ENCODE measurements at regions not wholly inside any gene's neighbourhood (a gene's known extent, or its start where the extent isn't known, plus 50 kb on each side); places are given as distances from the start of the nearest gene placed in this dataset.

- DNase-seq (ENCODE audit: low read depth, low spot score) = peak; percentile 39
These were observed 65.8 kb upstream of the MED4 start for GRCh38 chr13:48160606-48161278.

More at GRCh38 chr13:48160606-48161278, 65.8 kb upstream of the MED4 start:
- no peak overlapping the region for H3K27ac ChIP-seq (ENCODE audit: insufficient read depth, low read depth, low read length)
- peak overlapping the region; percentile 3 for H2AFZ ChIP-seq (ENCODE audit: low read depth, low read length)
- H3K9me1 ChIP-seq (replicated peaks; ENCODE audit: control insufficient read depth, extremely low read depth, insufficient read depth, low read length) = no peaks in the 10 kb centered on the region
- H3K9me3 ChIP-seq (replicated peaks; ENCODE audit: control insufficient read depth, insufficient read depth, low read length) = no peaks in the 10 kb centered on the region
- ChIA-PET CTCF (no interaction called here), POLR2A (no interaction called here)
- H3K36me3 ChIP-seq (ENCODE audit: control insufficient read depth in 2 of 2, extremely low read depth in 1 of 2, insufficient read depth in 2 of 2, low read length in 2 of 2) = no peaks in the 10 kb centered on the region
- FAIRE-seq = no peak
- intact Hi-C loops (cut with micrococcal nuclease) = no loop called here
- H3K79me2 ChIP-seq (ENCODE audit: control insufficient read depth, insufficient read depth, low read length) = no peaks in the 10 kb centered on the region
- H3K4me2 ChIP-seq (ENCODE audit: insufficient read depth, low read length) = no peak overlapping the region
- H3K4me1 ChIP-seq (ENCODE audit: control insufficient read depth, extremely low read depth, insufficient read depth, low read length) = peaks cover 23% of the 10 kb centered on the region
- no TSS peak for BruUV-seq (replicated peaks)
- H3K27me3 ChIP-seq (ENCODE audit: control insufficient read depth in 2 of 2, insufficient read depth in 2 of 2, low read length in 2 of 2) = no peaks in the 10 kb centered on the region
- no peaks in the 10 kb centered on the region for H4K20me1 ChIP-seq (replicated peaks; ENCODE audit: control insufficient read depth, extremely low read depth, insufficient read depth, low read length)
- TF ChIP-seq MAX (IDR thresholded peaks at IDR 0.05; ENCODE audit: insufficient read depth, insufficient read length) = no peak
- no peak for TF ChIP-seq GATA2 (IDR thresholded peaks at IDR 0.05; ENCODE audit: insufficient read depth, insufficient read length, low read depth, low read length)
- TF ChIP-seq EZH2 (IDR thresholded peaks at IDR 0.05; ENCODE audit: borderline replicate concordance, low read depth, low read length, severe bottlenecking) = no peak
- TF ChIP-seq FOS (IDR thresholded peaks at IDR 0.05; ENCODE audit: borderline replicate concordance, insufficient read depth, low read length) = no peak
- no peak for TF ChIP-seq JUN (IDR thresholded peaks at IDR 0.05; ENCODE audit: borderline replicate concordance, insufficient read depth, insufficient read length, low read depth)
- TF ChIP-seq MYC (IDR thresholded peaks at IDR 0.05; ENCODE audit: low read depth, low read length) = no peak
- no peak for TF ChIP-seq POLR2AphosphoS5 (IDR thresholded peaks at IDR 0.05; ENCODE audit: insufficient read depth, low read depth, low read length)
- no peak for TF ChIP-seq CTCF (IDR thresholded peaks at IDR 0.05; ENCODE audit: extremely low read depth in 1 of 2, insufficient read depth in 1 of 2, low read depth in 1 of 2, low read length in 2 of 2)
- no peak for TF ChIP-seq POLR2A (IDR thresholded peaks at IDR 0.05; ENCODE audit: low read depth, low read length)
- dilution Hi-C loops (cut with MboI; ENCODE audit: extremely low pct_ligation_motif_present, low sequenced_read_pairs) = no loop called here
- H3K4me3 ChIP-seq (replicated peaks in 1 of 3; ENCODE audit: insufficient read depth in 1 of 3, low read depth in 1 of 3, low read length in 3 of 3) = no peak overlapping the region
- no peak overlapping the region for H3K9ac ChIP-seq (replicated peaks; ENCODE audit: extremely low read depth, insufficient read depth, low read length)
